ENCODE measurements at regions not wholly inside any gene's neighbourhood (a gene's known extent, or its start where the extent isn't known, plus 50 kb on each side); places are given as distances from the start of the nearest gene placed in this dataset.
"Not testable (repeated sequence)": the region's sequence is repeated elsewhere in the genome, so short reads cannot be mapped to it uniquely, and the experiment has no call there.

DNA sequence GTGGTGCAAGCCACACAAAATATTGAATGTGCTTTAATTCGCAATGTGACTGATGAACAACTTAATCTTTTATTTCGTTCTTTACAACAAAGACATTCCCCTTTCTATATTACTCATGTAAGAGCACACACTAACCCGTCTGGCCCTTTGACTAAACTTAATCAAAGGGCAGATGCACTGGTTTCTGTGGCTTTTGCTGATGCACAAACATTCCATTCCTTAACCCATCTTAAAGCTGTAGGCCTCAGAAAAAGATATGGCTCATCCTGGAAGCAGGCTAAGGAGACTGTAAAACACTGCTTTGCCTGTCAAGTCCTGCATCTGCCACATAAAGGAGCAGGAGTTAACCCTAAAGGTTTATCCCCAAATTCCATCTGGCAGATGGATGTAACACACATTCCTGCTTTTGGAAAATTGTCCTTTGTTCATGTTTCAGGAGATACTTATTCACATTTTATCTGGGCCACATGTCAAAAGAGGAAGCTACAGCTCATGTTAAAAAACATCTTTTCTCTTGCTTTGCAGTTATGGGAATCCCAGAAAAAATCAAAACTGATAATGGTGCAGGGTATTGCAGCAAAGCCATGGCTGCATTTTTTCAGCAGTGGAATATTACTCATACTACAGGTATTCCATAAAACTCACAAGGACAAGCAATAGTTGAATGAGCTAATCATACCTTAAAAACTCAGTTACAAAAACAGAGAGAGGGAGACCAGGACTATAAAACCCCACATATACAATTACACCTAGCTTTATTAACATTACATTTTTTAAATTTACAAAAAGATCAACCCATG, 137.2 kb downstream of the AHSP start:
- Histone ChIP-seq H2AFZ (ENCODE audit: low read depth, low read length) (no peak overlapping the region), H3K79me2 (ENCODE audit: low read length) (no peaks in the 10 kb centered on the region), H3K36me3 (replicated peaks; ENCODE audit: low read depth, low read length) (no peaks in the 10 kb centered on the region), H3K27me3 (ENCODE audit: low read depth, low read length) (no peaks in the 10 kb centered on the region), H3K4me1 (ENCODE audit: low read length) (no peaks in the 10 kb centered on the region), H4K20me1 (ENCODE audit: insufficient read depth, low read length) (no peaks in the 10 kb centered on the region), H3K4me3 (ENCODE audit: low read length) (no peak overlapping the region), H3K4me2 (ENCODE audit: low read length) (no peak overlapping the region), H3K9me3 (ENCODE audit: insufficient read depth, low read length) (no peaks in the 10 kb centered on the region), H3K27ac (ENCODE audit: low read length) (no peak overlapping the region), H3K9ac (ENCODE audit: low read length) (no peak overlapping the region)
- TF ChIP-seq, protein P1, sequence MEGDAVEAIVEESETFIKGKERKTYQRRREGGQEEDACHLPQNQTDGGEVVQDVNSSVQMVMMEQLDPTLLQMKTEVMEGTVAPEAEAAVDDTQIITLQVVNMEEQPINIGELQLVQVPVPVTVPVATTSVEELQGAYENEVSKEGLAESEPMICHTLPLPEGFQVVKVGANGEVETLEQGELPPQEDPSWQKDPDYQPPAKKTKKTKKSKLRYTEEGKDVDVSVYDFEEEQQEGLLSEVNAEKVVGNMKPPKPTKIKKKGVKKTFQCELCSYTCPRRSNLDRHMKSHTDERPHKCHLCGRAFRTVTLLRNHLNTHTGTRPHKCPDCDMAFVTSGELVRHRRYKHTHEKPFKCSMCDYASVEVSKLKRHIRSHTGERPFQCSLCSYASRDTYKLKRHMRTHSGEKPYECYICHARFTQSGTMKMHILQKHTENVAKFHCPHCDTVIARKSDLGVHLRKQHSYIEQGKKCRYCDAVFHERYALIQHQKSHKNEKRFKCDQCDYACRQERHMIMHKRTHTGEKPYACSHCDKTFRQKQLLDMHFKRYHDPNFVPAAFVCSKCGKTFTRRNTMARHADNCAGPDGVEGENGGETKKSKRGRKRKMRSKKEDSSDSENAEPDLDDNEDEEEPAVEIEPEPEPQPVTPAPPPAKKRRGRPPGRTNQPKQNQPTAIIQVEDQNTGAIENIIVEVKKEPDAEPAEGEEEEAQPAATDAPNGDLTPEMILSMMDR (IDR thresholded peaks at IDR 0.05; ENCODE audit: low read depth, low read length) = no peak

- no peaks in the 10 kb centered on the region for H3K36me3 ChIP-seq (replicated peaks; ENCODE audit: low read depth, low read length)
- H3K4me1 ChIP-seq (ENCODE audit: low read length) = no peaks in the 10 kb centered on the region
- no peak overlapping the region for H3K4me2 ChIP-seq (ENCODE audit: low read length)
- TF ChIP-seq EZH2phosphoT487 (IDR thresholded peaks at IDR 0.05; ENCODE audit: low read depth) = no peak
- TF ChIP-seq, protein P1 (IDR thresholded peaks at IDR 0.05; ENCODE audit: low read depth, low read length) = no peak
- H3K79me2 ChIP-seq (ENCODE audit: low read length) = no peaks in the 10 kb centered on the region
- no peak overlapping the region for H3K9ac ChIP-seq (ENCODE audit: low read length)
- no peaks in the 10 kb centered on the region for H3K27me3 ChIP-seq (ENCODE audit: low read depth, low read length)
- H3K27ac ChIP-seq (ENCODE audit: low read length) = no peak overlapping the region
- no peak overlapping the region for H3K4me3 ChIP-seq (ENCODE audit: low read length)
- no peaks in the 10 kb centered on the region for H4K20me1 ChIP-seq (ENCODE audit: insufficient read depth, low read length)
- no peak overlapping the region for H2AFZ ChIP-seq (ENCODE audit: low read depth, low read length)
- no peaks in the 10 kb centered on the region for H3K9me3 ChIP-seq (ENCODE audit: insufficient read depth, low read length)
Measured at GRCh38 chr16:31674686-31675085, 147.0 kb downstream of the AHSP start.

- H3K79me2 ChIP-seq (ENCODE audit: low read length) = no peaks in the 10 kb centered on the region
- H3K9me3 ChIP-seq (ENCODE audit: insufficient read depth, low read length) = no peaks in the 10 kb centered on the region
- H3K27ac ChIP-seq (ENCODE audit: low read length) = no peak overlapping the region
- no peaks in the 10 kb centered on the region for H3K36me3 ChIP-seq (replicated peaks; ENCODE audit: low read depth, low read length)
- H2AFZ ChIP-seq (ENCODE audit: low read depth, low read length) = no peak overlapping the region
- H3K4me1 ChIP-seq (ENCODE audit: low read length) = no peaks in the 10 kb centered on the region
- no peak overlapping the region for H3K4me3 ChIP-seq (ENCODE audit: low read length)
- no peaks in the 10 kb centered on the region for H3K27me3 ChIP-seq (ENCODE audit: low read depth, low read length)
- no peaks in the 10 kb centered on the region for H4K20me1 ChIP-seq (ENCODE audit: insufficient read depth, low read length)
- H3K4me2 ChIP-seq (ENCODE audit: low read length) = no peak overlapping the region
- H3K9ac ChIP-seq (ENCODE audit: low read length) = no peak overlapping the region
- TF ChIP-seq, protein P1 (IDR thresholded peaks at IDR 0.05; ENCODE audit: low read depth, low read length) = no peak
- no peak for TF ChIP-seq EZH2phosphoT487 (IDR thresholded peaks at IDR 0.05; ENCODE audit: low read depth)
Measured at GRCh38 chr16:31676731-31677130, 149.0 kb downstream of the AHSP start.

DNA sequence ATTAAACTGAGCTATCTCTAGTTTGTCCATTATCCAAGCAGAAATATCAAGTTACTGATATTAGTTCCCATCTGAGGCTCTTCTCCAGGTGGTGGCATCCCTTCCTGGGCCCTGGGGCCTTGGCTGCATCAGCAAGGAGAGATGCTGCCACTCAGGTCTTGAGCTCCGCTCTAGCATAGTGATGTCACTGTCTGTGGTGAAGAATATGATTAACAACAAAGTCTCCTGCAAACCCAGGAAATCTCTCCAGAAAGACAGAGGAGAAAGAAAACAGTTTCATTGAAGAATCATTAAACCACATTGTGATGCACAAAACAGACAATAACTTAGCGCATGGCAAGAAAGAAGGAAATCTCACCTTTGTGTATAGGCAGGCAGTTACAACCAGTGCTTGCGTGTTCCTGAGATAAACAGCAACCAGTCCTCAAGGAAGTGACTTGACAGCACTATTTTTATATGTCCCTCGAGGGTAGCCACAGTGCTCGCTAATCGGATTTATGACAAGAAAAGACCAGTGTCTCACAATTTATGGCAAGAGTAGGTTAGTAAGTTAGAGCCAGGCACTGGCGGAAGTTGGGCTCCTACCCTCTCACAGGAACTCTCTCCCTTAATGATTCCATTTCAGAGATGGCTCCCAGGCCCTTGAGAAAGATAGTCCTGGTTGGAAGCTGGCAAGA, 151.1 kb downstream of the AHSP start:
- Histone ChIP-seq H3K4me3 (ENCODE audit: low read length) (no peak overlapping the region), H3K4me1 (ENCODE audit: low read length) (no peaks in the 10 kb centered on the region), H3K36me3 (replicated peaks; ENCODE audit: low read depth, low read length) (no peaks in the 10 kb centered on the region), H3K27ac (ENCODE audit: low read length) (no peak overlapping the region), H2AFZ (ENCODE audit: low read depth, low read length) (no peak overlapping the region), H3K79me2 (ENCODE audit: low read length) (no peaks in the 10 kb centered on the region), H3K4me2 (ENCODE audit: low read length) (no peak overlapping the region), H3K9ac (ENCODE audit: low read length) (no peak overlapping the region), H4K20me1 (ENCODE audit: insufficient read depth, low read length) (no peaks in the 10 kb centered on the region), H3K27me3 (ENCODE audit: low read depth, low read length) (no peaks in the 10 kb centered on the region), H3K9me3 (ENCODE audit: insufficient read depth, low read length) (no peaks in the 10 kb centered on the region)
- TF ChIP-seq, protein P1 (IDR thresholded peaks at IDR 0.05; ENCODE audit: low read depth, low read length) = no peak
- no peak for TF ChIP-seq EZH2phosphoT487 (IDR thresholded peaks at IDR 0.05; ENCODE audit: low read depth)

DNA sequence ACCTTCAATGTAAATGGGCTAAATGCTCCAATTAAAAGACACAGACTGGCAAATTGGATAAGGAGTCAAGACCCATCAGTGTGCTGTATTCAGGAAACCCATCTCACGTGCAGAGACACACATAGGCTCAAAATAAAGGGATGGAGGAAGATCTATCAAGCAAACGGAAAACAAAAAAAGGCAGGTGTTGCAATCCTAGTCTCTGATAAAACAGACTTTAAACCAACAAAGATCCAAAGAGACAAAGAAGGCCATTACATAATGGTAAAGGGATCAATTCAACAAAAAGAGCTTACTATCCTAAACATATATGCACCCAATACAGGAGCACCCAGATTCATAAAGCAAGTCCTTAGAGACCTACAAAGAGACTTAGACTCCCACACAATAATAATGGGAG, 161.6 kb downstream of the AHSP start:
- H3K4me2 ChIP-seq (ENCODE audit: low read length); H3K79me2 ChIP-seq (ENCODE audit: low read length); H3K9me3 ChIP-seq (ENCODE audit: insufficient read depth, low read length); H3K4me1 ChIP-seq (ENCODE audit: low read length); H4K20me1 ChIP-seq (ENCODE audit: insufficient read depth, low read length); H2AFZ ChIP-seq (ENCODE audit: low read depth, low read length); H3K4me3 ChIP-seq (ENCODE audit: low read length); H3K36me3 ChIP-seq (replicated peaks; ENCODE audit: low read depth, low read length); H3K9ac ChIP-seq (ENCODE audit: low read length); H3K27ac ChIP-seq (ENCODE audit: low read length); H3K27me3 ChIP-seq (ENCODE audit: low read depth, low read length): not testable (repeated sequence)

GRCh38 chr16:31692338-31692737, 164.6 kb downstream of the AHSP start:
- not testable (repeated sequence) for H3K27ac ChIP-seq (ENCODE audit: low read length); H3K4me2 ChIP-seq (ENCODE audit: low read length); H3K27me3 ChIP-seq (ENCODE audit: low read depth, low read length); H3K36me3 ChIP-seq (replicated peaks; ENCODE audit: low read depth, low read length); H3K4me1 ChIP-seq (ENCODE audit: low read length); H3K9ac ChIP-seq (ENCODE audit: low read length); H2AFZ ChIP-seq (ENCODE audit: low read depth, low read length); H3K4me3 ChIP-seq (ENCODE audit: low read length); H3K9me3 ChIP-seq (ENCODE audit: insufficient read depth, low read length); H4K20me1 ChIP-seq (ENCODE audit: insufficient read depth, low read length); H3K79me2 ChIP-seq (ENCODE audit: low read length)

Measured in OCI-LY3 (cell line).